ENCODE measurements at regions not wholly inside any gene's neighbourhood (a gene's known extent, or its start where the extent isn't known, plus 50 kb on each side); places are given as distances from the start of the nearest gene placed in this dataset.
"Not testable (repeated sequence)": the region's sequence is repeated elsewhere in the genome, so short reads cannot be mapped to it uniquely, and the experiment has no call there.

DNA sequence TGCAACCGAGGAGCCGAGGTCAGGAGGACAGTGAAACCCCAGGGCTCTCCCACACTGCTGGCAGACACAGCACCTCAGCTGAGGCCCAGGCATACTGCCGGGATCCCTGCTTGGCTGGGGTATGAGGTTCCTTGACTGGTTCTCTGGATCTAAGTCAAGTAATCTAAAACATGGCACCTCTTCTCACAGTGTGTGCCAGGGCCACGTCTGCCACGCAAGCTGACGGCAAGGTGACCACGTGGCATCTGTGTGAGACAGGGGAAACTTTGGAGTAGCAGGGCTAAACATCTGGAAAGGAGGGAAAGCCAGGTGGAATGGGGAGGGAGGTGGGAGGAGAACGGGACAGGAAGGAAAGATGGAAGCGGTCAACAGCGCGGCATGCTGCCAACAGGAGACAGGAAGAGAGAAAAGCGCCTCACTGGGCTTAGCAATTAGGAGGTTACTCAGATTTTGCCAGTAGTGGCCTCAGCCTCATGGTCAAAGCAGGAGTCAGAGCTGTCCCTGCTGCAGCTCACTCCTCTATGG is 103.7 kb downstream of the CXCL12 start:
- intact Hi-C loops (cut with DNase I): loop anchor here (10.0 kb wide), 1 partner anchor 584 kb away; no protein-coding TSS in a partner anchor
- DNase-seq: no peak

DNA sequence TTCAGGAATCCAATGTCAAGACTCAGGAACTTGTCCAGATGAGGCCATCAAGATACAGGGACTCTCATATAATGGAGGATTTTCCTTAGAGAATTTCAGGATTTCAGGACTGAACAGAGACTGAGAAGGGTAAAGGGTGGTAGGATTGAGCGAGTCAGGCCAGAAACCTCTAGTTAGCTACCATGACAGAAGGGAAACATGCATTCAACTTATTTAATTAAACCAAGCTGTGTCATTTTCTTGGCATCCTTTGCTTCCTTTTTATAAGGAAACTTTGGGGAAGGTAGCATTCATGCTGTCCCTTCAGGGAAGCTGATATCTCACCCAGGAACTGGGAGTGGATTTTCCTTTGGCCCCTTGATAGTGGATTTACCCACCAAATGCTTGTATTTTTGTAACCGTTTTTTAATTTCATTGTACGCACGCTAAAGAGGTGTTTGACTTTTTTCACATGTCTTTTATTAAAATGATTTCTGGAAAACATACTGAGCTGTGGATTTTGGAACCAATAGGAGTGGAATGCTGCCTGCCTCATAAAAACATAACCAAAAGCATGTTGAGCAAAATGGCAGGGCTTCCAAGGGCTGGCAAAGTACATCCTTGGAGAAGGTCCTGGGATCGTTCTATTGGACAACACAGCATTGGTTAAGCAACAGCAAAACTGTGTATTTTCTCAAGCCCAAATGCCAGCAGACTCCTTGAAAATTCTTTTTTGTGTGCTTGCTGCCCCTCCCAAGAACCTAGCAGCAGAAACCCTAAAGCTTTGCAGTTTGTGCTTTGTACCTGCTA is 104.5 kb downstream of the CXCL12 start:
- intact Hi-C loops (cut with DNase I): loop anchor here (10.0 kb wide), 1 partner anchor 584 kb away; no protein-coding TSS in a partner anchor
- DNase-seq: no peak

DNA sequence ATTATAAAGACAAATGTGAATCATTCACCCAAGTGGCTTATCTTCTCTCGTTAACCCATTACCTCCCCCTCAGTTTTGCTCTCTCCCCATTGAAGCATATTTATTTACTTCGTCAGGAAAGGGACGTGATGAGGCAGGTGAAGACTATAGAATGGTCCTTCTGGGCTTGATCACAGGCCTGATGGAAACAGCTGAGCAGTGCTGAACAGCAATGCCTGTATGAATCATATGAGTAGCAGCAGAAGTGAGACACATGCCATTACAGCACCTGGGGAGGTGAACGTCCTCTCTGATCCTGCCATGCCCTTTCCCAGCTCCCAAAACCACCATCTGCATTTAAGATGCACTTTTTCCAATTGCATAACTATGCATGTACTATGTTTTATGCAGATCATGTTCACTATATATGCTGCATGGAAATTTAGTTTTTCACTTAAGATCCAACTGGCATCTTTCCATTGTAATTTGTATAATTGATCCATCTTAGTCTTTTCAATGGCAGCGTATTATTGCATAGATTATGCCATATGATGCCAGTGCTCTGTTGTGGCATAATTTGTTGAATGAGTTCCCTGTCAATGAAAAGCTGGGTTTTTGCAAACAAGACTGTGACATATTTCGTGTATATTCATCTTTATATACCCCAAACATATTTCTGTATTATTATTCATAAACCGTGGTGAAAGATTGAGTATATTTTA is 105.3 kb downstream of the CXCL12 start:
- DNase-seq: no peak
- intact Hi-C loops (cut with DNase I): loop anchor here (10.0 kb wide), 1 partner anchor 585 kb away; no protein-coding TSS in a partner anchor

- DNase-seq: no peak
- intact Hi-C loops (cut with DNase I): no loop called here
Measured at GRCh38 chr10:44278837-44279324, 106.0 kb downstream of the CXCL12 start.

GRCh38 chr10:44268435-44268948 is 116.4 kb downstream of the CXCL12 start:
- intact Hi-C loops (cut with DNase I); DNase-seq: not testable (repeated sequence)

GRCh38 chr10:44267007-44267406 is 117.9 kb downstream of the CXCL12 start:
- no peak for DNase-seq
- intact Hi-C loops (cut with DNase I): no loop called here

- no peak for DNase-seq
- intact Hi-C loops (cut with DNase I): no loop called here
Measured at GRCh38 chr10:44264244-44264643, 120.7 kb downstream of the CXCL12 start.

GRCh38 chr10:44263771-44264170 is 121.1 kb downstream of the CXCL12 start:
- peak in 30 of 42 donors; percentile 10 to 88 (median 54) for DNase-seq
- intact Hi-C loops (cut with DNase I): no loop called here

- intact Hi-C loops (cut with DNase I): no loop called here
- no peak for DNase-seq
Measured at GRCh38 chr10:44262551-44263251, 122.2 kb downstream of the CXCL12 start.

- intact Hi-C loops (cut with DNase I): no loop called here
- DNase-seq: peak in 3 of 42 donors; percentile 17 to 28 (median 26)
Measured at GRCh38 chr10:44261710-44262455, 123.0 kb downstream of the CXCL12 start.

DNA sequence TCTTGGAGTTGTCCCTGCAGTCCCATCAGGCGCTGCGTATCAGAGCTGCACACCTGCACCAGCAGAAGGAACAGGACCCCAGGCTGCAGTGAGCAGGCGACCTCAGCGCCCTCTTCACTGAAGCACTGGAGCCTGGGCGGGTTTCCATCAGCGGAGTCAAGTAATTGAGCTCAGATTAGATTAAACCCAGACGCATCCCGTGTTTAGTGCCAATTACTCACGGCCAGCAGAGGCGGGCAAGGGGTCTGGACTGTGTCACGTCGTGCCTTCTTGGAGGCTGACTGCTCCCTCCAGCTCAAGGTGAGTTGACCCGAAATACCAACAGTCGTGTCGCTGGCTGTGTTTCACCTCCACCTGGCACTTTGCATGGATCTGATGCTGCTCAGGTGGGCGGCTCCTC is 123.6 kb downstream of the CXCL12 start:
- DNase-seq: no peak
- intact Hi-C loops (cut with DNase I): no loop called here

- no peak for DNase-seq
- intact Hi-C loops (cut with DNase I): no loop called here
Measured at GRCh38 chr10:44260286-44260928, 124.5 kb downstream of the CXCL12 start.

- no peak for DNase-seq
- intact Hi-C loops (cut with DNase I): no loop called here
Measured at GRCh38 chr10:44259090-44259874, 125.6 kb downstream of the CXCL12 start.

DNA sequence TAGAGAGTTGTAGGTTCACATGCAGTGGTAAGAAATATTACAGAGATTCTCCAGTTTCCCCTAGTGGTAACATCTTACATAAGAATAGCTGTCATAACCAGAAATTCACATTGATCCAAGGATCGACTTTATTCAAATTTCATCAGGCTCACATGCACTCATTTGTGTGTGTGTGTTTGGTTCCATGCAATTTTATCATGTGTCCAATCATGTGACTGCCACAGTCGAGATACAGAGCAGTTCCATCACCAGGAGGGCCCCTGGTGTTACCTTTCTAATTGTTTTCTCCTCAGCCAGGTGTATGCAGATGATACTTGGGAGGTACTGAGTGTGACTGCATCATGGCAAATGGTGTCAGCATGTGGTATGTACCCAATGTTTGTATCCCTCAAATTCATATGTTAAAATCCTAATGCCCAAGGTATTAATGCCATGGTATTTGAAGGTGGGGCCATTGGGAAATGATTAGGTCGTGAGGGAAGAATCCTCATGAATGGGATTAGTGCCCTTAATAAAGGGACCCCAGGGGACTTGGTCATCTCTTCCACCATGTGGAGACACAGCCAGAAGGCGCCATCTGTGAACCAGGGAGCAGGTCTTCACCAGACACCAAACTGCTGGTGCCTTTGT is 126.3 kb downstream of the CXCL12 start:
- DNase-seq: no peak
- intact Hi-C loops (cut with DNase I): no loop called here

GRCh38 chr10:44258019-44258418 is 126.9 kb downstream of the CXCL12 start:
- DNase-seq: no peak
- intact Hi-C loops (cut with DNase I): no loop called here

- DNase-seq: no peak
- intact Hi-C loops (cut with DNase I): no loop called here
Measured at GRCh38 chr10:44253769-44254462, 131.0 kb downstream of the CXCL12 start.
